Ascending aorta (tissue), 2 donors: ENCODE measurements at regions not wholly inside any gene's neighbourhood (a gene's known extent, or its start where the extent isn't known, plus 50 kb on each side); places are given as distances from the start of the nearest gene placed in this dataset.

Source experiments
- DNase-seq, 2 donors: peaks; one replicate each; pipeline ENCODE4 v3.0.0-alpha.2; 2019; ENCODE audit warnings: low spot score in 2 of 2
- H3K27ac ChIP-seq, 2 donors: fragments of 200-600 bp; sonication (generic); one replicate each; pipeline ENCODE4 v1.5.1; 2016 to 2017; ENCODE audit warnings: mild to moderate bottlenecking in 1 of 2
- H3K27me3 ChIP-seq: fragments of 200-600 bp; sonication (generic); one replicate; pipeline ENCODE4 v1.5.1; 2017
- H3K36me3 ChIP-seq, 2 donors: fragments of 200-600 bp; sonication (generic); one replicate each; pipeline ENCODE4 v1.5.1; 2016
- H3K4me1 ChIP-seq, 2 donors: fragments of 200-600 bp; sonication (generic); one replicate each; pipeline ENCODE4 v1.5.1; 2016 to 2017; ENCODE audit warnings: mild to moderate bottlenecking in 1 of 2
- H3K4me3 ChIP-seq, 2 donors: fragments of 200-600 bp; sonication (generic); one replicate each; pipeline ENCODE4 v1.5.1; 2016 to 2017; ENCODE audit warnings: mild to moderate bottlenecking in 1 of 2
- H3K9me3 ChIP-seq, 2 donors: fragments of 200-600 bp; sonication (generic); one replicate each; pipeline ENCODE4 v1.5.1; 2016
- CTCF ChIP-seq, 3 experiments: fragments of 200-600 bp in 2 of 3; fragments of 450-650 bp in 1 of 3; sonication (generic) in 2 of 3; IDR thresholded peaks; one replicate each; pipeline ENCODE4 v1.5.1; 2016 to 2019; ENCODE audit warnings: antibody characterized with exemption in 3 of 3, mild to moderate bottlenecking in 1 of 3, moderate library complexity in 1 of 3
- intact Hi-C: fragments of 100-400 bp; cut with DNase I; formaldehyde crosslinking; loops from one replicate; pipeline ENCODE4 v1.15.1; 2023

GRCh38 chr15:79178594-79178993, 88.0 kb upstream of the RASGRF1 start:
- H3K27me3 ChIP-seq = no peaks in the 10 kb centered on the region
- no peak for DNase-seq
- no peak for TF ChIP-seq CTCF (IDR thresholded peaks at IDR 0.05)
- no peaks in the 10 kb centered on the region for H3K9me3 ChIP-seq
- no peak overlapping the region for H3K4me3 ChIP-seq
- no peaks in the 10 kb centered on the region for H3K4me1 ChIP-seq
- intact Hi-C loops = no loop called here
- H3K36me3 ChIP-seq = no peaks in the 10 kb centered on the region
- no peak overlapping the region for H3K27ac ChIP-seq

- DNase-seq = no peak
- no peak for TF ChIP-seq CTCF (IDR thresholded peaks at IDR 0.05)
Observed at GRCh38 chr15:79176151-79176550, 85.6 kb upstream of the RASGRF1 start.

GRCh38 chr15:79172801-79173460, 82.4 kb upstream of the RASGRF1 start:
- Histone ChIP-seq H3K27me3 (no peaks in the 10 kb centered on the region), H3K36me3 (no peaks in the 10 kb centered on the region), H3K27ac (no peak overlapping the region), H3K4me1 (peaks cover 0 to 2% of the 10 kb centered on the region in 2 donors), H3K4me3 (no peak overlapping the region), H3K9me3 (no peaks in the 10 kb centered on the region)
- TF ChIP-seq CTCF (IDR thresholded peaks at IDR 0.05) = no peak
- intact Hi-C loops = no loop called here
- peak in 1 of 2 donors; percentile 58 for DNase-seq

More at GRCh38 chr15:79176151-79176550, 85.6 kb upstream of the RASGRF1 start:
- intact Hi-C loops = no loop called here
- Histone ChIP-seq H3K27ac (no peak overlapping the region), H3K27me3 (no peaks in the 10 kb centered on the region), H3K36me3 (no peaks in the 10 kb centered on the region), H3K4me1 (no peaks in the 10 kb centered on the region), H3K9me3 (no peaks in the 10 kb centered on the region), H3K4me3 (no peak overlapping the region)

- H3K9me3 ChIP-seq = no peaks in the 10 kb centered on the region
- peak in 1 of 2 donors; percentile 47 for DNase-seq
- TF ChIP-seq CTCF (IDR thresholded peaks at IDR 0.05) = no peak
- H3K4me3 ChIP-seq = no peak overlapping the region
- H3K36me3 ChIP-seq = no peaks in the 10 kb centered on the region
- intact Hi-C loops = no loop called here
- H3K4me1 ChIP-seq = peaks cover 0 to 2% of the 10 kb centered on the region in 2 donors
- no peaks in the 10 kb centered on the region for H3K27me3 ChIP-seq
- no peak overlapping the region for H3K27ac ChIP-seq
Observed at GRCh38 chr15:79172032-79172481, 81.5 kb upstream of the RASGRF1 start.

GRCh38 chr15:79171320-79172031, 80.9 kb upstream of the RASGRF1 start:
- peak in 1 of 2 donors; percentile 37 for DNase-seq
- Histone ChIP-seq H3K27ac (no peak overlapping the region), H3K9me3 (no peaks in the 10 kb centered on the region), H3K27me3 (no peaks in the 10 kb centered on the region), H3K4me1 (peaks cover 0 to 2% of the 10 kb centered on the region in 2 donors), H3K36me3 (no peaks in the 10 kb centered on the region), H3K4me3 (no peak overlapping the region)
- no peak for TF ChIP-seq CTCF (IDR thresholded peaks at IDR 0.05)
- intact Hi-C loops = no loop called here
